H1 (cell line): ENCODE measurements at regions not wholly inside any gene's neighbourhood (a gene's known extent, or its start where the extent isn't known, plus 50 kb on each side); places are given as distances from the start of the nearest gene placed in this dataset.

Experiments
- CHD1 ChIP-seq: IDR thresholded peaks from 2 replicates; pipeline ENCODE4 v1.6.1; 2012; ENCODE audit warnings: low read depth, low read length, improper control_type of control experiment
- EP300 ChIP-seq, 2 experiments: IDR thresholded peaks; 1 replicate in 1 of 2; 2 replicates in 1 of 2; pipeline ENCODE4 v1.6.1; 2011 to 2012; ENCODE audit warnings: low read depth in 2 of 2, low read length in 2 of 2, mild to moderate bottlenecking in 2 of 2, borderline replicate concordance in 1 of 2, inconsistent platforms in 1 of 2, moderate library complexity in 1 of 2
- JUN ChIP-seq: IDR thresholded peaks from 2 replicates; pipeline ENCODE4 v1.6.1; 2011; ENCODE audit warnings: low read depth, mild to moderate bottlenecking, improper control_type of control experiment, low read length
- NRF1 ChIP-seq: IDR thresholded peaks from 2 replicates; pipeline ENCODE4 v1.6.1; 2011; ENCODE audit warnings: mild to moderate bottlenecking, low read depth, low read length, improper control_type of control experiment
- TAF7 ChIP-seq: optimal IDR thresholded peaks from 2 replicates; pipeline ENCODE3; 2011; ENCODE audit warnings: low read depth, mild to moderate bottlenecking, inconsistent platforms, low read length, moderate library complexity, borderline replicate concordance
- TEAD4 ChIP-seq: IDR thresholded peaks from 2 replicates; pipeline ENCODE4 v1.6.1; 2012; ENCODE audit warnings: low read depth, low read length, inconsistent platforms, mixed read lengths

GRCh38 chr4:137421796-137422195, 110.5 kb downstream of the PCDH18 start (continued):
- no peak for TF ChIP-seq CHD1
- TF ChIP-seq TEAD4, result no peak
- no peak for TF ChIP-seq EP300 (IDR thresholded peaks at IDR 0.05; ENCODE audit: borderline replicate concordance in 1 of 2, low read depth in 2 of 2, low read length in 2 of 2)
- TF ChIP-seq JUN, result no peak
- no peak for TF ChIP-seq NRF1
- TF ChIP-seq TAF7, result no peak
